SU-DHL-6 (cell line): ENCODE measurements at regions not wholly inside any gene's neighbourhood (a gene's known extent, or its start where the extent isn't known, plus 50 kb on each side); places are given as distances from the start of the nearest gene placed in this dataset.

Experiments used
- CTCF ChIP-seq: fragments of 200-600 bp; sonication (generic); IDR thresholded peaks from one replicate; pipeline ENCODE4 v1.5.1; 2017; ENCODE audit warnings: antibody characterized with exemption, mild to moderate bottlenecking, low read length, moderate library complexity; ENCODE audit not compliant: insufficient read depth, poor library complexity, severe bottlenecking
- EZH2phosphoT487 ChIP-seq: fragments of 200-600 bp; sonication (generic), shearing (Covaris generic); conservative IDR thresholded peaks from 2 replicates; pipeline ENCODE4 v1.6.1; 2018; ENCODE audit warnings: mild to moderate bottlenecking, antibody characterized with exemption, low read length, moderate library complexity, mixed read lengths

GRCh38 chr6:112710710-112711109 lies 363.6 kb downstream of the RFPL4B start:
- TF ChIP-seq CTCF (no peak), EZH2phosphoT487 (no peak)
